Fibroblast of the aortic adventitia (primary cell): ENCODE measurements at regions not wholly inside any gene's neighbourhood (a gene's known extent, or its start where the extent isn't known, plus 50 kb on each side); places are given as distances from the start of the nearest gene placed in this dataset.
A peak's percentile ranks its signal among the peaks of the same experiment; 100 is the strongest.

Experiments
- DNase-seq: peaks from one replicate; pipeline ENCODE4 v3.0.0-alpha.2; 2010; ENCODE audit warnings: low read depth
- H3K4me3 ChIP-seq: 2 replicates; pipeline ENCODE4 v1.5.1; 2011; ENCODE audit warnings: low read depth, mild to moderate bottlenecking, control low read depth, low read length, moderate library complexity
- TF ChIP-seq, protein P1 (sequence below): IDR thresholded peaks from 2 replicates; pipeline ENCODE4 v1.5.1; 2011; ENCODE audit warnings: mild to moderate bottlenecking, low read length, control low read depth, inconsistent platforms; ENCODE audit not compliant: insufficient read depth

DNA sequence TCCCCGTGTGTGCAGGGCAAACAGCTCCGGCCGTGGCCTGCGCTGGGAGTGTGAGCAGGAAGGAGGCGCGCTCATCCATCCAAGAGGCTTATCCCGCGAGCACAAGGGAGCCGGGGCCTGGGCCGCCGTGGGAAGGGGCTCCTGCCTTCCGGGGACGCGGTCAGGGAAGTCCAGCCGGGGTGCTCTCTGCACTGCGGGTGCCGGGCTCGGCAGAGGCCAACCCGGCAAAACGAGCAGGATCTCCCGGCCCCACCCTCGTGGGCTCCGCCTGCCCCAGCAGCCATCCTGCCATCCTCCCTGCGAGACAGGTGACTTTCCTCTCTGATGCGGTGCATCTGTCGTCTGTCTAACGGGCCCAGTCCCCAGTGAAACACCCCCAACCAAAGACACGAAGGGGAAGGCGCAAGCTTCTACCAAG is 244.2 kb downstream of the AUH start:
- H3K4me3 ChIP-seq: no peak overlapping the region
- DNase-seq: no peak
- TF ChIP-seq, protein P1, sequence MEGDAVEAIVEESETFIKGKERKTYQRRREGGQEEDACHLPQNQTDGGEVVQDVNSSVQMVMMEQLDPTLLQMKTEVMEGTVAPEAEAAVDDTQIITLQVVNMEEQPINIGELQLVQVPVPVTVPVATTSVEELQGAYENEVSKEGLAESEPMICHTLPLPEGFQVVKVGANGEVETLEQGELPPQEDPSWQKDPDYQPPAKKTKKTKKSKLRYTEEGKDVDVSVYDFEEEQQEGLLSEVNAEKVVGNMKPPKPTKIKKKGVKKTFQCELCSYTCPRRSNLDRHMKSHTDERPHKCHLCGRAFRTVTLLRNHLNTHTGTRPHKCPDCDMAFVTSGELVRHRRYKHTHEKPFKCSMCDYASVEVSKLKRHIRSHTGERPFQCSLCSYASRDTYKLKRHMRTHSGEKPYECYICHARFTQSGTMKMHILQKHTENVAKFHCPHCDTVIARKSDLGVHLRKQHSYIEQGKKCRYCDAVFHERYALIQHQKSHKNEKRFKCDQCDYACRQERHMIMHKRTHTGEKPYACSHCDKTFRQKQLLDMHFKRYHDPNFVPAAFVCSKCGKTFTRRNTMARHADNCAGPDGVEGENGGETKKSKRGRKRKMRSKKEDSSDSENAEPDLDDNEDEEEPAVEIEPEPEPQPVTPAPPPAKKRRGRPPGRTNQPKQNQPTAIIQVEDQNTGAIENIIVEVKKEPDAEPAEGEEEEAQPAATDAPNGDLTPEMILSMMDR: no peak

DNA sequence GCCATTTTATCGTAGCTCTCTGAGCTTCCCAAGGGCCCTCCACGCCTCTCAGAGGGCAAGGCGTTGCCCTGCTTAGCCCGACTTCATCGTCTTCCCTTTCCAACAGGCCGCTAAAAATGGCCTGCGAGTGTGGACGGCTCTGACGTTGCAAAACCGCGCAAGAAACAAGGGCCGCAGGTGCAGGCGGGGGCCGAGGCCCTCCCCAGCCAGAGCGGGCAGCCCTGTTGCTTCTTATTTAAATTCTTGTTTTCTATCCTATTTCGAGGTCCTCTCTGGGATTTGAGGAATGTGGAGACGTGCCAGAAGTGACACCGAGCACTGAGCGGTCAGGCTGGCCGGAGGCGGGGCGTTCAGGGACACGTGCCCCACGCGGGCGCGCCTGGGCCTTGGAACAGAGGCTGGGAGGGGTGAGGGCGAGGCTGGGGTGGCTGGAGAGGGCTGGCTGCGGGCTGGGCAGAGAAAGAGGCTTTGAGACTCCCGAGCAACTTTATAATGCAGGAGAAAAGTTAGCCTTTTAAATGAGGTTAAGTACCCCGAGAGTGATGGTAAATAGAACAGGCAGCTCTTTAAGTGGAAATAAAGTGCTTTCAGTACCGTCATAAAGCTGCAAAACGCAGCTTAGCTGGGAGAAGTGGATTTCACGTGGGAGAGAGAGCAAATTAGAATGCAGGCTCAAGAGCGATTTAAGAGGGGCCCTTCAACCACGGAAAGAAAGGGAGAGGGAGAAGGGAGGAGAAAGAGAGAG is 243.6 kb downstream of the AUH start:
- TF ChIP-seq, protein P1: no peak
- no peak overlapping the region for H3K4me3 ChIP-seq
- peak; percentile 83 for DNase-seq

DNA sequence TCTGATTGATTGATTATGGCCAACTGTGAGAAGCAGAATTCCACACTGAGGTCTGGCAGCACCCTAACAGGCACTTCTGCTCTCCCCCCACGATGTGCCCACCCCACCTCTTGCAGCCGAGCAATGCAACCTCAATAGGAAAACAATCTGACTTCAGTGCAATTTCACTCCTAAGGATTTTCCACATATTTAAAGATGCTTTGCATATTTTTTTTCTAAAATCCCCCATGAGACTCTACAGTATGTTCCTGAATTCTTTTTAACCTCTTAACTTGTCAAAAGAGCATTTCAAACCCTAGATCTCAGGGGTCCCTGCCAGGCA is 243.1 kb downstream of the AUH start:
- TF ChIP-seq, protein P1: no peak

DNA sequence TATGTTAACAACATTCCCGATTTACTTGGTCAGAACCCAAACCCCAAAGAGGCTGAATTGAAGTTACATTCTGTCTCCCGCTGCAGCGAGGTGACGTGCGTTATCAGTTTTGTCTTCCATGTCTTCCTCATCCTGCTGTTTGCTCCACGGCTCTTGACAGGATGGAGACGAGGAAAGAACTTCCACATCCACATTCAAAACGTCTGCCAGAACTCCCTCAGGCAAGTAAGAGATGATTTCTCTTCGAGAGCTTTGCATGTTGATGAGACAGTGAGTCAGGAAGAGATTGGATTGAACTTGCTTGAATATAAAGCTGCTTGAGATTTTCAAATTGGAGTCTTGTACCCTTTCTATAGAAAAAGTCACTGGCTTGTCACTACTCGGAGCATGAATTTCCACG is 242.6 kb downstream of the AUH start:
- H3K4me3 ChIP-seq: no peak overlapping the region
- TF ChIP-seq, protein P1: no peak
- DNase-seq: peak; percentile 47

More for the DNA sequence above, 243.1 kb downstream of the AUH start:
- DNase-seq: no peak
- no peak overlapping the region for H3K4me3 ChIP-seq

DNA sequence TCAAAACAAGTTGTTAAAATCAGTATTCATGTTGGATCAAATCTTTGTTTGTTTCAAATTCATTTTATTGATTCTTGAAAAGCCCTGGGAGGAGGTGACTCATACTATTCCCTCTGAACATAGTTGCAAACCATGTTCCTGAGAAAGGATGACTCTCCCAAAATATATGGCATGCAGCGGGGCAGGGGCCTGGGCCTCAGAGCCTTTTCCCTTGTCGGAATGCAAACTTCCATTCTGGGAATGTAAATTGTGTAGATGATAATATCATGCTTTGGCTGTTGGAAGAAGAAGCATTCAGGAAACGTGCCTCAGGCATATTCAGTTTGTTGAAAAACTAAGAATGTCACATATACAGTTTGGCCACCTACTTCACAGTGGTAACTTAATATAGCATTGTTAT is 242.0 kb downstream of the AUH start:
- peak; percentile 43 for DNase-seq
- no peak overlapping the region for H3K4me3 ChIP-seq
- TF ChIP-seq, protein P1: no peak

DNA sequence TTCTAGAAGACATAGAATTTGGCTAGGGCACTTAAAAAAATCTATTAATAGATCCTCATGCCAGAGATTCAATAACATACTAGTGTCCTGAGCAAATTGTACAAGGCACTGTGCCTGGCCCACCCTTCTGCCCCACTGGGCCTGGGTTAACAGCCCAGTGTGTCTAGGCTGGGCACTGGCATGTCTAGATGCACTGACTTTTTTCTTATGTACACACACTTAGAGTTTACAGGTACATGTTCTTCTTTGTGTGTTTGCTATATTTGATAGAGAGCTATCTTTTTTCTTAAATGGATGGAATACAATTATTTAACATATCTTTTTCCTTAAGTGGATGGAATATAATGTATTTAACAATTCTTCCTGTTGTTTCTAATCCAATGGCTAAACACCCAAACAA is 241.5 kb downstream of the AUH start:
- TF ChIP-seq, protein P1: no peak
- H3K4me3 ChIP-seq: no peak overlapping the region
- no peak for DNase-seq

DNA sequence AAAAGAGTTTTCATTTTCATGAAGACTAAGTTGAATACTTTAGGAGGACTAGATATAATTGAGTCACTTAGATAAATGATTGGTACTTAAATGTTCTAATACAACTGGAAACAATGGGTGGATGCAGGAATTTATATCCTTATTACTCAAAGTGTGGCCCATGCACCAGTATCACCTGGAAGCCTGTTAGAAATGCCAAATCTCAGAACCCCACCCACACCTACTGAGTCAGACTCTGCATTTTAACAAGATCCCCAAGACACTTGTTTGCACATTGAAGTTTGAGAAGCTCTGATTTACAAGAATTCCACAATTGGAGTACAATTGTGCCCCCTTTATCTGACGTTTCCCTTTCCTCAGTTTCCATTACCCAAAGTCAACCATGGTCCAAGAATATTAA is 239.0 kb downstream of the AUH start:
- no peak overlapping the region for H3K4me3 ChIP-seq
- TF ChIP-seq, protein P1: no peak
- DNase-seq: no peak
